Skin of body (tissue), 1 donor: ENCODE measurements at regions not wholly inside any gene's neighbourhood (a gene's known extent, or its start where the extent isn't known, plus 50 kb on each side); places are given as distances from the start of the nearest gene placed in this dataset.

ENCODE experiments used
- DNase-seq: peaks from one replicate; lab custom pipeline; 2025; lab: John Stamatoyannopoulos, UW

- DNase-seq = no peak
These were observed 328.0 kb downstream of the ZNF621 start for GRCh38 chr3:40852712-40853111.

GRCh38 chr3:40853474-40853873 is 328.7 kb downstream of the ZNF621 start:
- no peak for DNase-seq

- DNase-seq = no peak
These were observed 331.1 kb downstream of the ZNF621 start for GRCh38 chr3:40855871-40856270.

GRCh38 chr3:40858364-40859115 is 333.8 kb downstream of the ZNF621 start:
- DNase-seq = no peak

- DNase-seq = no peak
These were observed 336.4 kb upstream of the CTNNB1 start for GRCh38 chr3:40862946-40863345.

DNA sequence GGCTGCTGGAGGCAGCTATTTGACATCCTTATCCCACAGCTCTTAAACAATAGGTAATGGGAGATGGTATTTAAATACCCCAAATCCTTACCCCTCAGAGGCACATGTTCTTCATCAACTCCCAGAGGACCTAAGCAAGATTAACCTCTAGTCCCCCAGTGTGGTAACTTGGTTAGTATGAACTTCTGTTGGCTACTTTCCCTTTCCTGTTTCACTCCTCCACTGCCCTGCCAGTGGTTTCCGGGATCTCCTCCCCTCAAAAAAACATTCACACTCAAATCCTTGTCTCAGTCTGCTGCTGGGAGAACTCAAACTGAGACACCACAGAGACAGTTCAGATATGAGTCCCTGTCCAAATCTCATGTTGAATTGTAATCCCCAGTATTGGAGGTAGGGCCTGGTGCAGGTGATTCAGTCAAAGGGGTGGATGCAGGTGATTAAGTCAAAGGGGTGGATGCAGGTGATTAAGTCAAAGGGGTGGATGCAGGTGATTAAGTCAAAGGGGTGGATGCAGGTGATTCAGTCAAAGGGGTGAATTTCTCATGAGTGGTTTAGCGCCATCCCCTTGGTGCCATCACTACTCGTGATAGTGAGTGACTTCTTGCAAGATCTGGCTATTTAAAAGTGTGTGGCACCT is 335.0 kb upstream of the CTNNB1 start:
- no peak for DNase-seq

DNA sequence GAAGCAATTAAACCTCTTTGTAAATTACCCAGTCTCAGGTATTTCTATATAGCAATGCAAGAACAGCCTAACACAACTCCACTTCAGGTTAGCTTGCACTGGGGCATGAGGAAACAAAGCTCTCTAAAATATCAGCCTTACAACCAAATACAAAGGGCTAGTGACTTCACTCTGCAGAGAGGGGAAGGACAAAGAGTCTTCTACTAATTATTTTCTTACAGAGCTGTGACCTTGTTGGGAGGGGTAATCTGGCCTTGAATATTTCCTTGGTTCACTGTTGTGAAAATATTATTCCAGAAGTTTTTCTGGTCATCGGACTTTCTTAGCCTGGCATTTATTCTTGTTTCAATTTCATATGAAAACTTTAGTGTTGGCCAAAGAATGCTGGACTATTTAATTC is 334.4 kb upstream of the CTNNB1 start:
- DNase-seq = no peak

- no peak for DNase-seq
These were observed 331.5 kb upstream of the CTNNB1 start for GRCh38 chr3:40867797-40868196.

GRCh38 chr3:40869013-40869412 is 330.3 kb upstream of the CTNNB1 start:
- DNase-seq = no peak

- DNase-seq = no peak
These were observed 329.4 kb upstream of the CTNNB1 start for GRCh38 chr3:40869939-40870338.

DNA sequence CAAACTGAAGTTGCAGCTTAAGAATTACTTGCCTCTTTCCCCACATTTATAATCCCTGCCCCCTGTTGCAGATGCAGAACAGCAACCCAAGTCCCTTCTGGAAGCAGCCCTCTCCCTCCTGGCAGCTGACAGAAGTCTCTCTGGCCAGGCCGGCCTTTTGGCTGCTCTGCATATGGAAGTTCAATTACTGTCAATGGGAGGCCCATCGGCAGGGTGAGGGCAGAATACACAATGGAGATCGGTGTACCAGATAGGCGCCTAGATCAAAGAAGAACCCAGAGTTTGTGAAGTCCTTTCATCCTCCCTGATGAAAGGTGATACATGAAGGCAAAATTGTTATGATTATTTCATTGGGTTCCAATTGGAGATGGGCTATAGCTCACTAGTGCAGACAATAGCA is 327.9 kb upstream of the CTNNB1 start:
- no peak for DNase-seq

- no peak for DNase-seq
These were observed 326.9 kb upstream of the CTNNB1 start for GRCh38 chr3:40872258-40872920.

DNA sequence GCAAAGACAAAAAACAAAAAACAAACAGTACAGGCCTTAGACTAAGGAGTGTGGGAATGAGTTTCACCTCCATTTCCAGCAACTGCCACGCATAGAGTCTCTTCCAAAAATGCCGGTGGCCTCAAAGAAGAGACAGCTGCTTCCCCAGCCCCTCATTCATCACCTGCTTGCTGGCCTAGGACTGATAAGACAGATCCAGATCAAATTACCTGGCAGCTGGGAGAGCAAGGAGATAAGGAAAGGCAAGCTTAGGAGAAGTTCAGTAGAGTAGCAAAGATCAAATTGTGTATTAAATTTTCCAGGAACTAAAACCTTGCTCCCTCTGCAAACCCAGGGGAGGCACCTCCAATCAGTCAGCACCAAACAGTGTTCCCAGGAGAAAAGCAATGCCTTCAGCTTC is 325.8 kb upstream of the CTNNB1 start:
- DNase-seq = no peak

GRCh38 chr3:40873934-40874699 is 325.2 kb upstream of the CTNNB1 start:
- no peak for DNase-seq

DNA sequence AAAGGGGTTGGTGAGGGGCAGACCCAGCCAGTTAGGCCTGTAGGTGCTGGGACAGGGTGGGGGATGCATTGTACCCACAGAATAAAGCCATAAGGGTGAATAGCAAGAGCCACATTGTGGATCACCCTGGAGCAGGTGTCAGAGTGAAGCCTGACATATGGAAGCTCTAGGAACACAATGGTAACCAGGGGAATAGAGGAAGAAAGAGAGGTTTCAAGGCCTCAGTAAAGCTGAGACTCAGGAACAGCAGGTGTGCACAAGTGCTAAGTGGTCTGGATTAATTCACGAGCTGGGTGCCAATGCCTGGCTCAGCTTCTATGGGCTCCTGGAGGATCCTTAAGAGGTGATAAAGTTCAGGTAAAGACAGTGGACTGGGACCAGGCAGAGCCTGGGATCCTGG is 323.7 kb upstream of the CTNNB1 start:
- no peak for DNase-seq

- DNase-seq = no peak
These were observed 323.3 kb upstream of the CTNNB1 start for GRCh38 chr3:40876009-40876408.

GRCh38 chr3:40876496-40876895 is 322.8 kb upstream of the CTNNB1 start:
- DNase-seq = no peak

DNA sequence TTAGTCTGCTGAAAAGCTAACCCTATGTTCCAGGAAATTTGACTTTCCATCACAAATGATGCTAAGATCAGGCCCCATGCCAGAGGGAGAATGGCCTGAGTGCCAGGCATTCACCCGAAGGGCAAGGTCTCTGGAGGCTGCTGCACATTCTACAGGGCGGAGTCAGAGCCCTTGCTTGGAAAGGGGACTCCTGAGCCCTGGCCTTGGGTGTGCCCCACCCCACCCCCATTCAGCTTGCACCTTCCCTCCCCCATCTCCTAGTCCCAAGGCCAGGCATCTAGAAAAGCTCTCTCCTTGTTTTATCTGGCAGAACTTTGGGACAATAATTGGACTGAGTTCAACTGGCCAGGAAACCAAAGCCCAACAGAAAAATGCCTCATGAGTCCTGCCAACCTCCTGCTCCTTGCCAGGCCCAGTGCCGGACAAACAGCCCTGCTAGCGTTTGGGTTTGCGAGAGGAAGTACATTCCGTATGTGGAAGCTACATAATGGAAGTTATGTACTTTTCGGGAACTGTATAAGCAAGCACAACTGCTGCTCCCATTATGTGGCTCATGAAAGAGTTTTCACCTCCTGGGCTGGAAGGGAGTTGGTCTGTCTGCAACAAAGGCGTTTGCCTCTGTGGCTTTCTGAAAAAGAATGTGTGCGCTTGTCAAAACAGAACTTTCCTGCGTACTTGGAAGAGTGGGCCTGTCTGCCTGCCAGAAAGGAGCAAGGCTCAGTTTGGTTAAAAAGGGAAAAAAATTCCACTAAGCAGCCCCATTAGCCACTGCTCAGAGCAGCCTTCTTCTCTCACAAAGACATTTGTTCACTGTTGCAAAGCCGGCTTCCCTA is 321.5 kb upstream of the CTNNB1 start:
- DNase-seq = peak; percentile 26

- no peak for DNase-seq
These were observed 320.8 kb upstream of the CTNNB1 start for GRCh38 chr3:40878464-40878905.

DNA sequence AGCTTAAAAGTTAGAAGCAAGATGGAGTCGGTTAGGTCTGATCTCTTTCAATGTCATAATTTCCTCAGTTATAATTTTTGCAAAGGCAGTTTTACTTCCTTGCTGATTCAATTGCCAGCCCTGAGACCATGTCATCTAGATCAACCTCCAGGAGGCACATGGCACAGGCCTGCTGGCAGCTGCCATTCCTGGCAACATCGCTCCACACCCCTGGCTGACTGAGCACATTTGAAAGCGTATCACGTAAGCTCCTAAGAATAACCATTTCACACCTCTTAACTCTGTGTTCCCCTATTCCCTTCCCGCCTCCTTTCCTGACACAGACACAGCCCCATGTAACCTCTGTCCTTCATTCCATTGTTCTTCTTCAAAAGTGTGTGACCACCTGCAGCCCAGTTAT is 313.9 kb upstream of the CTNNB1 start:
- no peak for DNase-seq
